GM19395 (cell line): ENCODE measurements at regions not wholly inside any gene's neighbourhood (a gene's known extent, or its start where the extent isn't known, plus 50 kb on each side); places are given as distances from the start of the nearest gene placed in this dataset.
"Not testable (repeated sequence)": the region's sequence is repeated elsewhere in the genome, so short reads cannot be mapped to it uniquely, and the experiment has no call there.

ENCODE experiments used
- ATAC-seq: cut with Tn5 transposase; IDR thresholded peaks from one replicate; pipeline ENCODE4 v1.9.1; 2021; ENCODE audit warnings: mild to moderate bottlenecking, moderate library complexity; ENCODE audit not compliant: unreplicated experiment

GRCh38 chr5:163115011-163115410, 322.4 kb upstream of the CCNG1 start:
- ATAC-seq = no peak

- not testable (repeated sequence) for ATAC-seq
Measured at GRCh38 chr5:163116618-163117017, 320.8 kb upstream of the CCNG1 start.

DNA sequence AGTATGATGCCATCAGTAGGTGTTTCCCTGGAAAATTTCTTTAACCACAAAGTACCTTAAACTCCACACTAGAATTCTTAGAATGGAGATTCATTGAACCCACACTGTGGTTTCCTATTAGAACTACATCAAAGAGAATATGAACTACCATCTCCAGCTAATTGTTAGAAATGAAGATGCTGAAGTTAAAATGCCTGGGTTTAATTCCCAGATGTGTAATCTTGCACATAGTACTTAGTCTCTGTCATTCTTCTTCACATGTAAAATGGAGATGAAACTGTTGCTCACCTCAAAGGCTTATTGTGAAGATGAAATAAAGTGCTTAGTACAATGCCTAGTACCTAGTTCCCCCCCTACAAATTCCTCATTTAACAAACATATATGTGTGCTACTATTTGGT, 303.3 kb upstream of the CCNG1 start:
- ATAC-seq = no peak

DNA sequence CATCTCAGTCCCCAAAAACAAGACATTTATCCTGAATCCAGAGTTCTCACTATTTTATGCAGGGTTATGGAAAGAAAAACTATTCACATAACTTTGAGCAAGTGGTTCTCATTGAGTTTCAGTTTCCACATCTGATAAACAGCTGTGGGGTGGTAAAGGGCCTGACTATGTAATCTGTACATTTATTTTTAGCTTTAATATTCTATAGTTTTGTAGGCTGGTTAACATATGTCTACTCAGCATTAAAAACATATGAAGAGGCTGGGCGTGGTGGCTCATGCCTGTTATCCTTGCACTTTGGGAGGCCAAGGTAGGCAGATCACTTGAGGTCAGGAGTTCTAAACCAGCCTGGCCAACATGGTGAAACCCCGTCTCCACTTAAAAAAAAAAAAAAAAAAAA, 301.5 kb upstream of the CCNG1 start:
- no peak for ATAC-seq

DNA sequence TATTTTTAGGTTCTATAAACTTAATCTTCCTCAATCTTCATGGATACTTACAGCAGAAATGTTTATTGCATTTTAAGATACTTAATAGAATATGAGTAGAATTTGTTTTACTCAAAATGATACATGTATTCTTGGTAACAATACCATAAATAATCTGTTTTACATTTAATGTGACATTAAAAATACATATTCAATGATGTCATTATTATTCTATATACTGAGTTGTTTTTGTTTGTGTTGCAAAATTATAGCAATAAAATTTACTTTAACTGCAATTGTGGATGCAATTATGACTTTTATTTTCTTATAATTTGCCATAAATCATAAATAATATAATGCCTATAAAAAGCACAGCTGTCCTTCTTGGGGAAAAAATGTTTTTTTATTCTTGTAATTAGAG, 275.9 kb upstream of the CCNG1 start:
- no peak for ATAC-seq

DNA sequence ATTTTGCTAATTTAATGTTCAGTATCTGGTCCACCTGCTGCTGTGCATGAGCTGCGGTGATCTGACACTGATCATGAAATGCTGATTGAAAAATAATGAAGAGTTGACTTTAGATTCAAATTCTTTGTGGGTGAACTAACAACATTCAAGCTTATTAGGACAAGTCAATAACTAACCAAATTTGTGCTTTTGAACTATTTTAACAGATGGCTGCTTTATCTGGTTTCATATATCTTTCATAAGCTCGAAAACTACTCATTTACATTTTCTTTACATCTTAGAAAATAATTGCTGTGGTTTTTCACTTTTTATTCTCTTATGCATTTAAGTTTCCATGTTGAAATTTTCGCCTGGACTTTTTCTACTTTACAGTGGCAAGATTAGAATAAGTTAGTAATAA, 274.8 kb upstream of the CCNG1 start:
- no peak for ATAC-seq

DNA sequence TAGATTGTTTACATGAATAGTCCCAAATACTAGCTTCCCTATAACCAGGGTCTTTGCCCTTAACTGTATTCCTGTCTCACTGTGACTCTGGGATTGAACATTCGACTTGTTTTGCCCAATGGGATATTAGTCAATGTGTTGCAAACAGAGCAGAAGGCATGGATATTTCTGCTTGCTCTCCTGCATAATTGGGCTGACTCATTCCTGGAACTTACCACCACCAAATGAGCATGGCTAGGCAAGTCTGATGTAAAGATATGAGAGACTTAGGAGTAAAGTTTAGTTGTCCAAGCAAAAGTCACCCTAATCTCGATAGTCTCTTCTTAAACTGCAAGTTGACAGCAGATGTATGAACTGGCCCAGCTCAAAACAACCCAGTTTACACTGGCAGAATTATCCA, 273.5 kb upstream of the CCNG1 start:
- ATAC-seq = no peak

- no peak for ATAC-seq
Measured at GRCh38 chr5:163165277-163165676, 272.1 kb upstream of the CCNG1 start.

- ATAC-seq = not testable (repeated sequence)
Measured at GRCh38 chr5:163170161-163170560, 267.2 kb upstream of the CCNG1 start.

GRCh38 chr5:163172540-163173338, 264.7 kb upstream of the CCNG1 start:
- ATAC-seq = no peak

GRCh38 chr5:163177971-163178370, 259.4 kb upstream of the CCNG1 start:
- no peak for ATAC-seq

- no peak for ATAC-seq
Measured at GRCh38 chr5:163185315-163185714, 252.1 kb upstream of the CCNG1 start.

- no peak for ATAC-seq
Measured at GRCh38 chr5:163189023-163189553, 248.3 kb upstream of the CCNG1 start.

- peak; percentile 70 for ATAC-seq
Measured at GRCh38 chr5:163190283-163190682, 247.1 kb upstream of the CCNG1 start.

GRCh38 chr5:163190784-163191183, 246.6 kb upstream of the CCNG1 start:
- ATAC-seq = peak; percentile 31

- no peak for ATAC-seq
Measured at GRCh38 chr5:163193886-163194285, 243.5 kb upstream of the CCNG1 start.

DNA sequence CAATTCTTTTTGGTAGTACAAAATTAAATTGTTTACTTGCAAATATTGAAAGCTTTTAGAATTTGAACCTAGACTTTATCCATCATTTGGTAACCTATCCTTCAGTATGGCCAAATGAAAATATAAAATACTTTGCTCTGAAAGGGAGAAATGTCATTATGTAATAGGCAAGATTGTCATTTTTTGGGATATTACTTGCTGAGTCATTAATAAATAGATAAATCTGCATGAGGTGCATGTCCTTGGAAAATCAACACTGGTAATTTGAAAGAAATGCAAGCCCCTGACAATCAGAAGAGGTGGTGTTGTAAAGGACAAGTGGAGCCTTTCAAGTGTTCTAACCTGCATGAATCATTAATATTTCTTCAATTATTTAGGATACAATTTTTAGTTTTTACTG, 231.8 kb upstream of the CCNG1 start:
- no peak for ATAC-seq

DNA sequence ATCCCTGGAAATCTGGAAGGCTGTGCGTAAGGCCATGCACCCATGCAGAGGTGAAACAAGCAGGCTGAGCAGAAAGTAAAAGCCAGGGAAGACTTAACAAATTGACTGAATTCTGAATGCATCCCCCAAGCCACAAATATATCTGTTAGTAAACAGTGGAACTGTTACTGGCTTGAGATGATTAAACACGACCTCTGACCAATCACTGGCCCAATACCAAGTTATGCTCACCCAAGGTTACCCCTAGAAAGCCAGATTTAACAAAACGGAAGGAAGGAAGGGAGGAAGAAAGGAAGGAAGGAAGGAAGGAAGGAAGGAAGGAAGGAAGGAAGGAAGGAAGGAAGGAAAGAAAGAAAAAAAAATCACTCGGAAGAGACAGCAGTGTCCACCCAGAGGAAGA, 215.8 kb upstream of the CCNG1 start:
- no peak for ATAC-seq

GRCh38 chr5:163222982-163223381, 214.4 kb upstream of the CCNG1 start:
- ATAC-seq = no peak

DNA sequence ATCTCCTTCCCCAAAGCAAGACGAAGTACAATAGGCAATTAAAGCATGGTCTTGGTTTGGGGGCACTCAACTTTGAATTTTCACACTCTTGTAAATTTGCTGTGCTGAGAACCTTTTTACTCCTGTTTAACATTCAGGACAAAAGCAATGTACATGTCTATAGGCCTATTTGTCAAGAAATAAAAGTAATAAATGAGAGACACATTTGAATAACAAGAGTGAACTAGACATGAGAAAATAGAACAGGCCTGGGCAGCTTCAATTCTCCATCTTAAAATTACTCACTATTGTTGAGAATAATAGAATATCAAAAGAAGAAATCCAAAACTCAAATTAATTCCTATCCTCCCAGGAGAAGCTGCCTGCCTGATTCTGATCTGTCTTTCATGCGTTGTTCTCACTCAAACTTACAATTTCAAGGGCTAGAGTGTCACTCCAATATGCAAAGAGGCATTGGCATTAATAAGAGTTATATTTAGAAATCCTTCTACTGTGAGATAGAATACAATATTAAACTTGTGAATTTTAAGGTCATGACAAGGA, 192.9 kb upstream of the CCNG1 start:
- ATAC-seq = no peak

GRCh38 chr5:163245584-163245983, 191.8 kb upstream of the CCNG1 start:
- no peak for ATAC-seq

DNA sequence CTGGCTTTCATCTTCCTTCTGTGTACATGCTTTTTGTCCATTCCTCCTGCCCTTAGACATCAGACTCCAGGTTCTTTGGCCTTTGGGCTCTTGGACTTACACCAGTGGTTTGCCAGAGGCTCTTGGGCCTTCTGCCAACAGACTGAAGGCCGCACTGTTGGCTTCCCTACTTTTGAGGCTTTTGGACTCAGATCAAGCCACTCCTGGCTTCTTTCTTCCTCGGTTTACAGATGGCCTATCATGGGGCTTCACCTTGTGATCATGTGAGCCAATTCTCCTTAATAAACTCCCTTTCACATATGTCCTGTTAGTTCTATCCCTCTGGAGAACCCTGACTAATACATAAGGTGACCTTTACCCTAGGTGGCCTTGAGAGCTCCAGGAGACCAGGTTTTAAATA, 189.1 kb upstream of the CCNG1 start:
- no peak for ATAC-seq

DNA sequence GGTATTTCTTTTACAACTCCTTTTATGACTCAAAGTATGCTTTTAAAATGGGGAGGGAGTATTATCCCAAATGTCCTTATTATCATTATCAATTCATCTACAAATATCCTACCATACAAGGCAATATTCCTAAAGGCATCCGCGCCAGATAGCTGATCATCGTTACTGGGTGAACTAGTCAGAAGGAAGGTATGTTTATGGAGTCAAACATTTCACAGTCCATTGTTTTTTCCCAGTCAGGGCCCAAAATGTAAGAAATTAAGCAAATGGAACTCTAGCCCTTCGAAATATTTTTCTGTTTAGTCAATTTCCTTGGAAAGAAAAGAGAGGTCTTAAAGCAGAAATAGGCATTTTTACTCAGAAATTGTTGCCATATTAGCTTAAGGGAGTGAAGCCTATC, 188.5 kb upstream of the CCNG1 start:
- ATAC-seq = no peak
